GM21737 (cell line): ENCODE measurements at regions not wholly inside any gene's neighbourhood (a gene's known extent, or its start where the extent isn't known, plus 50 kb on each side); places are given as distances from the start of the nearest gene placed in this dataset.
A peak's percentile ranks its signal among the peaks of the same experiment; 100 is the strongest.

Experiments
- ATAC-seq: cut with Tn5 transposase; IDR thresholded peaks from one replicate; pipeline ENCODE4 v1.9.1; 2021; ENCODE audit warnings: mild to moderate bottlenecking, moderate library complexity; ENCODE audit not compliant: unreplicated experiment

DNA sequence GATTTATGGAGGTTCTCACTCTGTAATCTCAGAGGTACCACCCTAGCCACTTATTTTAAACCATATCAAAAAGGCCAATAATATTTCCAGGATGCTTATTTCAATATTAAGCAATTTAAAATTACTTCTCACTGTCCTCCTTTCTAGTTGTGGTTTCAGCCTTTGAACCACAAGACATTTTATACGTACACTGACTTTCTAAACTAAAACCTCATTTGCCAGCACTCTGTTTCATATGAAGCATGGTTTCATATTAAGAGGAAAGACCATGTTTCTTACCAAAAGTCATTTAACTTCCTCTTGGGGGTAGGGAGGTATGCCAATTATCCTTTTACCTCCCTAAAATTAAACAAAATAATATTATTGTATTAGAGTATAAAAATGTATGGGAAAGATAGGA is 399.8 kb downstream of the CDH7 start:
- no peak for ATAC-seq

DNA sequence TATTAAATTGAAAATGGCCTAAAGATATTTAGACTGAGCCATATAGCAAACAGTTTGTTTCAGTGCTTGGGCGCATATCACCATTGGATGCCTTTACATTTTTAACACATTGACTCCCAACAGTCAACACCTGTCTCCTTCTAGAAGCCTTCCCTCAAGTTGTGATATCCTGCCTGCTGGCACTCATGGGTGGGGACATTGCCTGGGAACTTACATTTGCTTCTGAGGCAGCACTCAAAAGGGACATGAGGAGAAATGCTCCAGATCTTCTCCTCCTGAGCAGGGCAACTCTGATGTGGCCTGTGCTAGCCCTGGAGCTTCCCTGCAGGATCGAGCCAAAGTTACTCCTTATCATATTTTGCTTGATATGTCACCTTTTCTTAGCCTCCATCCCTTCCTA is 392.2 kb downstream of the CDH7 start:
- ATAC-seq, result no peak

DNA sequence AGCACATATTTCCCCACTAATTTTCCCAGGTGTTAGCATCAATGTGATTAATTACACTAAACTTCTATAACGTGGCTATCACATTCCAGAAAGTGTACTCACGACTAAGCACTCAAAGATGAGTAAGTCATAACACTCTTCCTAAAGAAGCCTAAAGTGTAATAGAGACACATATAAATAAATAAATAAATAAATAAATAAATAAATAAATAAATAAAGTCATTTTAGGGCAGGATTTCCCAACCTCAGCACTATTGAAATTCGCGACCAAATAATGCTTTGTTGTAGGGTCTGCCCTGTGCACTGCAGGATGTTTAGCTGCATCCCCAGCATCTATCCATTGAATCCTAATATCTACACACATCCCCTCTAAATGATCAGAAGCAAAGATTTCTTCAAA is 390.9 kb downstream of the CDH7 start:
- ATAC-seq, result no peak

DNA sequence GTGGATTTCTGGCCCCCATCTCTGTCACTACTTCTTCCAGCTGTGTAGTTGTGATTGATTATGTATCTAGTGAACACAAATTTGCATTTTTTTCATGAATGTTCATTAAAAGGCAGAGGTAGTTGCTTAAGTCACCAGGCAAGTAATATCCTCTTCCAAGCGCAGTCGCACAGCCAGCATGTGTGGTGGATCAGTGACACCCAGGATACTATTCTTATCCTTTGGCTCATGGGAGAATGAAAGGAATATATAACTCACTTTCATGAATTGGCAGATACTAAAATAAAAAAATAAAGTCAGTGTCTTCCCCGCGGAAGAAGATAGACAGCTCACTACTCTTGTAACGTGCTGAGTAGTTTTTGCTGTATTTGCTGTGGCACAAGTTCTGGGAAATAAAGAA is 387.8 kb downstream of the CDH7 start:
- no peak for ATAC-seq

DNA sequence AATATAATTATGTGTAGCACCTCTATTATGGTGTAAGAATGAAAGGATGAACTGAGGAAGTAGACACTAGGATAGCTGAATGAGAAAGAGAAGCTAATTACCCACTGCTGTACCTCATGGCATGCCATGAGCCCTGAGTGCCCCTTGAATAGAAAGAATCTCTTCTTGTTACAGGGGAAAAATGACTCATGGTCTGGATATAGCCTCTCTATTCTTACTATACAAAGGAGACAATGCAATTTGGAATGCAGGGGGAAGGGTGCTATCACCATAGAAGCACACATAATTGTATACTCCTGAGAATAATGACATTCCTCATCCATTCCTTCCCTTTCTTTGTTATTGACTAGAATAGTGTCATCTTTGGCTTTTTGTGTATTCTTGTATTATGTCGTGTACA is 385.2 kb downstream of the CDH7 start:
- ATAC-seq, result no peak

DNA sequence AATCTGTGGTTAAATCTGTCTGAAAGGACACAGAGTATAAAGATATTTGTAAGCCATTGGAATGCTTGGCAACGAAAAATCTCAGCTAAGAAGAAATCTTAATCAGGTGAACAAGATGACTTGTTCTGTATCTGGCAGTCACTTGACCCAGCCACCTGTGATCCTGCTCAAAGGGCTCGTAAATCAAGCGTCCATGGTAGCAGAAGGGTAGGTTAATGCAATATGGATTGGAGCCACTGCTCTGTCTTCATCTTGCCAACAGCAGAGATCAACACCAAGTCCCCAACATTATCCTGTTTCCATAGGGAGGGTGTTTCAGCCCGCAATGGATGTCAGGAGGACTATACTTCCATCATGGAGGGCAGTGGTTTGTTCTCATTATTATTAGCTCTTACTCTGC is 378.4 kb downstream of the CDH7 start:
- ATAC-seq, result no peak

DNA sequence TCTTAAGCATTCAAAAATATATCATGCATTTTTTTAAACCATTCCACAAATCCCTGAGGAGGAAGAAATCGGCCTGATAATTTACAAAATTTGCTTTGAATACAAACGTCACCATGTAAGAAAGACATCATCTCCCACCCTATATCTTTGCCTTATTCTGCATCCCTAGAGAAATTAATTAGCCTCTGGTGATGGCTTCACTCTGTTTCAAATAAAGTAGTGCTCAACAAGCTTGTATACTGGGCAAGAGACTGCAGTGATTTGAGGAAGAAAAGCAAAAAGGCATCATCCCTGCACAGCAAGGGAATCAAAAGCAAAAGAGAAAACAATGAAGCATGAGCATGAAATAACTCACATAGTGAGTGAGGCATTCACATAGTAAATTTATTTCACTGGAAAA is 375.5 kb downstream of the CDH7 start:
- ATAC-seq, result no peak

DNA sequence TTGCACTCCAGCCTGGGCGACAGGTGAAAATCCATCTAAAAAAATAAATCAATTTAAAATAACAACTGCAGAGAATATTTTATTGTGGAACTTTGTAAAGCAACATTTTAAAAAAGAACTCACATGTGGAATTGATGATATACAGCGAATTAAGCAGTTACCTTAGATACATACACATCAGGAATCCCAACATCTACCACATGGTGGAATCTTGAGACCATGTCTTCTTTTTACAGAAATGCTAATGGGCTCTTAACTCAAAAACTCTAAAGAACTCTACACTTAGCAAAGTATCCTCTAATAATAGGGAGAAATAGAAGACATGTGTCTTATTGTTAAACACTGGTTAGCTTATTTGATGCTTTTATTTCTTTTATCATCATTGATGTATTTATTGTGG is 373.6 kb downstream of the CDH7 start:
- no peak for ATAC-seq

DNA sequence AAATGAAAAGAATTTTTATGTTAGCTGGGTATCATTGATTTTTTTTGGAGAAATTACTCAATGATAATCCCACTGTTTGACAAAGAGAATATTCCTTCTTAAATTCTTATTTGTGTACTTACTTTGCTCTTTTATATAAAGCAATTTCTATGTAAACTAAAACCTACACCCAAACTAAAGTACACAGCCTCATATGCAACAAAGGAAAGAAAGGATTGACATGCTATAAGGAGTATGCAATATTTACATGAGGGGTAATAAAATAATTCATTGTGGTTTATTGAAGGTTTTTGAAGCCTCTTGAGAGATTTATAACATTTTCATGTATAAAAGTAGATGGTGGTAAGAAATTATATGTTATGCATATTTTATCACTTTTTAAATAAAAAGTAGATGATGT is 368.5 kb downstream of the CDH7 start:
- no peak for ATAC-seq

DNA sequence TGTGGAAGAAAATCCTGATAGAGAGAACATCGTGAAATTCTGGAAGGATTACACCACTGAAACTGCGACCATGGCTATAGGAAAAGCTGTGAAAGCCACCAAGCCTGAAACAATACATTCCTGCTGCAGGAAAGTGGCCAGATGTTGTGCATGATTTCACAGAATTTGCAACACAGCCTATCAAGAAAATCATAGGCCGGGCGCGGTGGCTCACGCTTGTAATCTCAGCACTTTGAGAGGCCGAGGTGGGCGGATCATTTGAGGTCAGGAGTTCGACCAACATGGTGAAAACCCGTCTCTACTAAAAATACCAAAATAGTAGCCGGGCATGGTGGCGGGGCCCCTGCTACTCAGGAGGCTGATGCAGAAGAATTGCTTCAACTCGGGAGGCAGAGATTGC is 360.2 kb downstream of the CDH7 start:
- ATAC-seq, result no peak

DNA sequence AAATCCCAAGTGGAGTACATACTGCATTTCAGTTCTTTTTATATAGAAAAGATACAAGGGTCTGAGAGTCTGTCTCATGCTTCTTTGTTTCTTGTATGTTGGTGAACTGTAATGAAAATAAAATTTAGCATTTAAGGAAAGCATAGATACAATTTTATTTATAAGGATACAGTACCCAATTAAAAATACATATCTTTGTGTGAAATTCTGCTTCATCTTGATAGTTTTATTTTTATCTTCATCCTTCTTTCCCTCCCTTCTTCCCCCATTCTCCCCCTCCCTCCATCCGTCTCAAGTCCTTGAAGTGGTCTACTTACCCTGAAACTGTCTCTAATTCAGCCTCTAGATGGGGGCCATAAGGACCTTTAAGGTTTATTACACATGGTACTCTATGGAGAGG is 359.8 kb downstream of the CDH7 start:
- no peak for ATAC-seq

DNA sequence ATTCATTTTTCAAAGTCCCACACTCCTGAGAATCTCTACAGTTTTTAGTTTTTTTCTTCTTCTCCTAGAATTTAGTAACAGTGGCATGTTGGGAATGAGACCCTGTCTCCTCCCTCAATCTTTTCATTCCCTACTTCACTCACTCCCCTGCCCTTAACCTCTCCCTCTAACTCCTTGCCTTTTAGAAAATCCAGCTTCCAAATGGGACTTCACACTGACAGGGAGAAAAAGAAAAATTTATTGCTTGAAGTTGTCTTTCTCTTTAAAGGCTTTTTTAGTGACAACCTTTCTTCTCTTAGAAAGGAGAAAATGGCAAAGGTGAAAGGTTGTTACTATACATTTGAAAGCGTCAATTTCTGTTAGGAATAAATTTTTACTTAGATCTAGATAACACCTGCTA is 359.2 kb downstream of the CDH7 start:
- ATAC-seq, result no peak

DNA sequence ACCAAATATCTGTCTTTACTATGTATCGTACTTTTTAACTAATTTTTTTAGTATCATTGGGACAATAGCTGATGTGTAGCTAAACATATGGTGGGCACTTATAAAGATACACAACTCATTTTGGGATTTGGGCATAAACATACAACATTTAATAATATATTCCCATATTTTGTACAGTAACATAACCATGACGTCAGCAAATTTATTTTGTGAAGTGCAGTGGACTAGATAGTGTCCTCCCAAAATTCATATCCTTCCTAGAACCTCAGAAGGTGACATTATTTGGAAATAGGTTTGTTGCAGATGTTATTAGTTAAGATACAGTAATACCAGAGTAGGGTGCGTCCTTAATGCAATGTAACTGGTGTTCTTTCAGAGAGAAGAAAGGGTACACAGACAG is 356.7 kb downstream of the CDH7 start:
- ATAC-seq, result no peak

DNA sequence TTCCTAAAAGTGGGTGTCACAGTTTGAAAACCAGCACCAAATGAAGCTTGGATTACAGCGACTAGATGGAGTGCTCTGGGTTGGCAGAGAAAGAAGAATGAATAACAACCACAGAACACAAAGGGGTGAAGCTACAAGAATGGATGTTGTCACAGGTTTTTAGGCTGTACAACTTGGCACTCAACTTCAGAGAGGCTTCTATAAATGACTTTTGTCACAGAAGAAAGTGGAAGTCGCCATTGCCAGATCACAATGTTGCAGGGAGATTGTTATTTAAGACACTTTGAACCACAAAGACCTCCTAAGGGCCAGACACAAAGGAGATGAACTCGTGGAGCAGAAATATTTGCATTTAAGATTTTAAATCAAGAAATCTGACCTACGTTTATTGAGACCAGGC is 354.2 kb downstream of the CDH7 start:
- ATAC-seq, result no peak

DNA sequence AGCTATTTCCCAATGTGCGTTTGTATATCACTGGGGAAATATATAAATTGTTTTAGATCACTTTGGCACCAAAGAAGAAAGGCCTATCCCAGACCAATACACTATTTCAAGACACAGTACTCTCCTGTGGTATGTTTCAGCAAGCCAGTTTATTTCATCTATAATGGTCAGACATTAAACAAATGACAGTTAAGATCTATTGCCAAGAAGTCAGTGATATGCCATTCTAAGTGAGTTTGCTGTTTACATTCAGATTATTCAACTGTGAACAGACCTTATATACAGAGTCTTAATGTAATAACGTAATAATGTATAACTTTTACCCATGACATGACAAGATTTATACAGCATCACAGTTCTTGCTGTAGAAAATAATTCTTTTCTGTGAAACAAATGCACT is 352.7 kb downstream of the CDH7 start:
- ATAC-seq, result no peak

DNA sequence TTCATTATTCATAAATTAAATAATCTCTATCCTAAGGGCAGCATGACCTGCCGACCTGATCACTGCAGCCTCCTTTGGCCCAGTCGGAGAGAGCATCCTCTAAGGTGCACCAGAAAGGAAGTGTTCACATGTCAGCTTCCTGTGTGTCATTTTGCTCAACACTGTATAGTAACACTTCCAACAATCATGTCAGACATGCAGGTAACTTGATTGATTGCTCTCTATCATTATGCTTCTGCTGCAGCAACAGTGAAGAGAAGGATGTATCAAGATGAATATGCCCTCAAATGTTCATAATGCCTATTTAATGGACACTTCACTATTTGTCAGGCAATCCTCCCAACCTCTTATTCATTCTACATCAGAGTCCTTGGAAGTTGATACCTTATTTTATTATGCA is 332.3 kb downstream of the CDH7 start:
- no peak for ATAC-seq

DNA sequence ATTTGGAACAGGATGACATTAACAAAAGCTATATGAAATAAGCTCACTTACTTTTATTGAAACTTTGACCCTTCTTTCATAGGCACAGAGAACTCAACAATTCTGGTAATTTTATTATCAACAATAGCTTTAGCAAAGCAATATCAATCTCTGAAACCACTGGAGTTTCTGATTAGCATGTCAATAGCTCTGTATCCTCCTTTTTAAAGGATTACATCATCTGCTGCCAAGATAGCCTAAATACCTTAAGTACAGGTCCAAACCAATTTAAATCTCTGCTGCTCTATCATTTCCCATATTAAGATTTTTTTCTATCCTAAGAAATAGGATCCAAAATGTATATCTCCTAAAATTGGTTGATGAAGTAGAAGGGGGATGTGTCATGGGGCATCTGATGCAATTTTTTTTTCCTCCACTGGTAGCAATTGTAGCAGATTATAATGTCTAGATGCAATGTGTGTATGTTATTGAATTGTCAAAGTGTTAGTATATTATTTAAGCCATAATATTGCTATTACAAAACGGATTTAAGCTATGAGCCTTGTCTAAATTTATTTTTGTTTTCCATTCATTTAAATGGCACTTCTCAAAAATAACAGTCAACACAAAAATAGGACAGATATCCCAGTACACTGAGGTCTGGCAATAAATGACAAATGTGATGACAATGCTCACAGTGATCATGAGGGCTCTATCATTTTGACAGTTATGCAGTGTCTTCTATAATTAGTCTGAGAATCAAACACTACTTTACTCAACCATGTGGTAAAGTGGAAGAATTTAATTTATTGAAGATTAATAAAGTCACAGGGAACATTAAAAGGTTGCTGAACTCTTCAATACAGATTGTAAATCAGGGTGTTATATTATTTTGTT is 328.4 kb downstream of the CDH7 start:
- no peak for ATAC-seq

DNA sequence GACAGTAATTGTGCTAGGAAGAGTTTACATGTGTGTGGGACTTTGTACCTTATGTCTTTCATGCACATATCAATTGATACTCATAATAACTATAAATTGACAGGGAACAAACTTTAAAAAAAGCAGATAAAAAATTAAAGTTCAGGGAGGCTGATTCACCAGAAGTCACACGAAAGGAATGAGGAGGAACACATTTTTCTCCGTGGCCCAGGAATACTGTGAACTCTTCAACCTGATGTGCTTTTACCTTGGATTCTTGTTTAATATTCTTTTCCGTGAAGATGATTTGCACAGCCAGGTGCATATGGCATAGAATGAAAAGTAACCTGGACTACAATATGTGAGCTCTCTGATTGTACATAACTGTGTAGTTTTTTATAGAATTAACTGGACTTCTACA is 326.3 kb downstream of the CDH7 start:
- no peak for ATAC-seq

DNA sequence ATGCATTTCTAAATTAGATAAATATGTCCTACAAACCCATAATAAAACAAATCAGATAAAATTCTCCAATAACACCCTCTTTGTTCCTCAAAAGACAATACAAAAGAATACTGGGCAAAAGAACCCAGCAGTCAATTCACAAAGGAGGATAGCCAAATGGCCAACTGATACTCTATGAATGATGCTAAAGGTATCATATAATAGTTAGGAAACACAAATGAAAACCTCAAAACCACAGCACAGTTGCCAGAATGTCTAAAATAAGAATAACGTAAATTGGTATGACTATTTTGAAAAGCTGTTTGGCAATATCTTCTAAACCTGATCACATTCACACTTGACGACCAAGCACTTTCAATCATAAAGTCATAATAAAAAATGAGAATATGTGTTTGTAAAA is 315.4 kb downstream of the CDH7 start:
- no peak for ATAC-seq

DNA sequence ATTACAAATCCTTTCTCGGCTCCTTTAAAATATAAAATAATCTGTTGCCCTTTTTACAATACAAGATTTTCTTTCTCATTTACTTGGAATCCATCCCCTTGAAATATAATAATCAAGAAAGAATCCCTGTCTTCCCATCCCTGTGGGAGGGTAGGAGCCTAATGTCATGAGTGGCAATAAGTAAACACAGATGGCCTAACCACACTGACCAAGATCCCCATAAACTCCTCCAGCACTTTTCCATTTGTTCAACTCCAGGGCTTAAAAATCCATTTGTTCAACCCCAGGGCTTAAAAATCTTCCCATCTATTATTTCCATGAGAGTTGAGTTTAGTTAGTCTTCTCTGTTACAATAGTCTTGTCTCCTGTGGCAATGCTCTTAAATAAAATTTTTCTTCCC is 297.6 kb downstream of the CDH7 start:
- ATAC-seq, result no peak

DNA sequence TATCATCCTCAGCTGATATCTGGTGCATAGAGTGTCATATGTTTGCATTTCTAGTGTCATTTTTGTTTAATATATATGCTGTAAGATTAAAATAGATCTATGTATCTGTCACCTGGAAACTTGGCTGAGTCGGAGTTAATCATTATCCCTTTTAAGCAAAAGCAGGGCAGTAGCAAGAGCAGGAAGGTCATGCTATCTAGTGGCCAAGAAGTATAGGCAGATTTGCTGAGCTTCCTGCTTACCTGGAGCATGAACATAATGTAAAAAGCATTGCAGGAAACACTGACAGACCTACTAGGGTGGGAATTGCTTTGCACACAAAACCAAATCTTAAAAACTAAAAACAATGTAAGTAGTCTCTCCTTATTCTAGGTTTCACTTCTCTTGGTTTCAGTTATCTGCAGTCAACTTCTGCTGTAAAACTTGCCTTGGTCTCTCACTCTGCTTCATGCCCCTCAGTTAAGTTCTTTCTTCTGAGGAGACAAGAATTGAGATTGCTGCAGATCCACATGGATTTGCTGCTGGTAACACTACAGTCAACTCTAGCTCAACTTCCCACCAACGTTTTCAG is 295.3 kb downstream of the CDH7 start:
- peak; percentile 68 for ATAC-seq

DNA sequence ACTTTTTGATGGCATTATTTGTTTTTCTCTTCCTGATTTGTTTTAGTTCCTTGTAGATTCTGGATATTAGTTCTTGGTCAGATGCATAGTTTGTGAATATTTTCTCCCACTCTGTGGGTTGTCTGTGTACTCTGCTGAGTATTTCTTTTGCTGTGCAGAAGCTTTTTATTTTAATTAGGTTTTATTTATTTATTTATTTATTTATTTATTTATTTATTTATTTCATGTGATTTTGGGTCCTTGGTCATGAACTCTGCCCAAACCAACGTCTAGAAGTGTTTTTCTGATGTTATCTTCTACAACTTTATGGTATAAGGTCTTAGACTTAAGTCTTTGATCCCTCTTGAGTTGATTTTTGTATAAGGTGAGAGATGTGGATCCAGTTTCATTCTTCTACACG is 292.2 kb downstream of the CDH7 start:
- no peak for ATAC-seq

DNA sequence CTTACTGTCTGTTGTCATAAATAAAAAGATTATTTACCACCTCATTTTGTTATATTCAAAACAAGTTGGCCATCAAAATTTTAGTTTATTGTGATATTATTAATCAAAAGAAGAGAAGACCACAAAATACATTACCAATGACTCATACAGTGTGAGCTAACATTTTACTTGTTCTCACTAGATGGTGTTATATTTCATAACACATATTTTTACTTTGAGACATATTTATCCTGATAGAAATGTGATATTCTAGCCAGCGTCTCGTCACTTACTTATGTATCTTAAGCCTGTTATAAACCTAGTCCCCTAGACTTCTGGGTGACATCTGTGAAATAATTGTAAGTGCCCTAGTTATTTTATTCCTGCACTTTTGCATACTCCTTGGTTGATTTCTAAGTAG is 263.2 kb downstream of the CDH7 start:
- ATAC-seq, result no peak
